ENCODE measurements at regions not wholly inside any gene's neighbourhood (a gene's known extent, or its start where the extent isn't known, plus 50 kb on each side); places are given as distances from the start of the nearest gene placed in this dataset.

DNA sequence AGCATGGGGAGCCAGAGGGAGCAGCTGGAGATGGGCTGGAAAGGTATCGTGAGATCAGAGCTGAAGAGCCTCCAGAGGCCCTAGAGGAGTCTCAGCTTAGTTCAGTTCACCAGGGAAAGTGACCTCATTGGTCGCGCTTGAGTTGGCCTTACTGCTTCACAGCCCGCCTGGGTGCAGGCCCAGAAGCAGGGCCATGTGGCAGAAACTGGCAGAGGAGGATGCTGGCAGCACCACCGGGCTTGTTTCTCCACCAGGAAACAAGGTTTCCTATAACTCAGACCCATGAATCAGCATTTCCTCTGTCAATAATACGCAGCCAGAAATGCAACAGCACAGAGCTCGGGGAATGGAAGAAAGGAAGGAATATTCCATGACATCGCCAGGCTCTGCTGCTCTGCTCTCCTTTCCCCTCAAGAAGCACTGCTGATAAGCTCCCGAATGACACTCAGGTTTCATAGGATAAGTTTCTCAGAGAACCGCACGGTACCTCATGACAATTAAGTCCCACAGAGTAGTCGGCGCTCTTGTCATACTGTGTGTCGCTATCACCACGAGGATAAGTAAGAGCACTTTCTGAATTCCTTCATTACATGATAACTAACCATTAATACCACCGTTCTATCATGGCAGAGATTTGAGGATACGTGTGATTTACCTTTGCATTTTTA is 147.1 kb upstream of the LPP start:
- Histone ChIP-seq H3K4me1 (peaks cover 6% of the 10 kb centered on the region), H3K9me3 (replicated peaks) (peaks cover 8% of the 10 kb centered on the region), H3K27me3 (ENCODE audit: low read depth) (no peaks in the 10 kb centered on the region), H3K4me3 (no peak overlapping the region), H3K36me3 (no peaks in the 10 kb centered on the region), H3K27ac (replicated peaks) (peak overlapping the region; percentile 42)
- DNase-seq: no peak
- intact Hi-C loops (cut with micrococcal nuclease): no loop called here
- TF ChIP-seq, protein P1, sequence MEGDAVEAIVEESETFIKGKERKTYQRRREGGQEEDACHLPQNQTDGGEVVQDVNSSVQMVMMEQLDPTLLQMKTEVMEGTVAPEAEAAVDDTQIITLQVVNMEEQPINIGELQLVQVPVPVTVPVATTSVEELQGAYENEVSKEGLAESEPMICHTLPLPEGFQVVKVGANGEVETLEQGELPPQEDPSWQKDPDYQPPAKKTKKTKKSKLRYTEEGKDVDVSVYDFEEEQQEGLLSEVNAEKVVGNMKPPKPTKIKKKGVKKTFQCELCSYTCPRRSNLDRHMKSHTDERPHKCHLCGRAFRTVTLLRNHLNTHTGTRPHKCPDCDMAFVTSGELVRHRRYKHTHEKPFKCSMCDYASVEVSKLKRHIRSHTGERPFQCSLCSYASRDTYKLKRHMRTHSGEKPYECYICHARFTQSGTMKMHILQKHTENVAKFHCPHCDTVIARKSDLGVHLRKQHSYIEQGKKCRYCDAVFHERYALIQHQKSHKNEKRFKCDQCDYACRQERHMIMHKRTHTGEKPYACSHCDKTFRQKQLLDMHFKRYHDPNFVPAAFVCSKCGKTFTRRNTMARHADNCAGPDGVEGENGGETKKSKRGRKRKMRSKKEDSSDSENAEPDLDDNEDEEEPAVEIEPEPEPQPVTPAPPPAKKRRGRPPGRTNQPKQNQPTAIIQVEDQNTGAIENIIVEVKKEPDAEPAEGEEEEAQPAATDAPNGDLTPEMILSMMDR (IDR thresholded peaks at IDR 0.05; ENCODE audit: borderline replicate concordance): no peak

- Histone ChIP-seq H3K4me3 (no peak overlapping the region), H3K27me3 (ENCODE audit: low read depth) (no peaks in the 10 kb centered on the region), H3K27ac (replicated peaks) (no peak overlapping the region), H3K36me3 (no peaks in the 10 kb centered on the region), H3K4me1 (peaks cover 6% of the 10 kb centered on the region), H3K9me3 (replicated peaks) (peaks cover 8% of the 10 kb centered on the region)
- TF ChIP-seq, protein P1 (IDR thresholded peaks at IDR 0.05; ENCODE audit: borderline replicate concordance): no peak
- no peak for DNase-seq
- intact Hi-C loops (cut with micrococcal nuclease): no loop called here
Observed at GRCh38 chr3:188007897-188008296, 146.1 kb upstream of the LPP start.

DNA sequence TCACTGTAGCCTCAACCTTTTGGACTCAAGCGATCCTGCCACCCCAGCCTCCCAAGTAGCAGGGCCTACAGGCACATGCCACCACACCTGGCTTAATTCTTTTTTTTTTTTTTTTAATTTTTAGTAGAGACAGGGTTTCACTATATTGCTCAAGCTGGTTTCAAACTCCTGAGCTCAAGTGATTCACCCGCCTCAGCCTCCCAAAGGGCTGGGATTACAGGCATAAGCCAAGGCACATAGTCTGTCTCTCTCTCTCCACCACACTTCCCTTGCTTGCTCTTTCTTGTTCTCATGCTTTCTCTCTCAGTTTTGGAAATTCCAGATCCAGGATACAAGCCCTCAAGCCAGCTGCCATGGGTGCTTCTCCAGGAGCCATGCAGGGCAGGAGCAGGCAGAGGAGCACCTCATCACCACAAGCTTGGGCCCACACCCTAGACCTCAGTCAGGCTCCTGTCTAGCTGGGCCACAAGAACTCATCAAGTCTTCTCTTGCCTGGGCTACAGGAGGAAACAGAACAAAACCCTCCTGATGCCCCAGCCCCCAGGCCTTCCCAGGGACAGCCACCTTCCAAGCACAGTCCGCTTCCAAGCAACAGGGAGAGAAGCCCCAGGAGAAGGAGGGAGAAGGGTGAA is 145.3 kb upstream of the LPP start:
- Histone ChIP-seq H3K27me3 (ENCODE audit: low read depth) (no peaks in the 10 kb centered on the region), H3K36me3 (no peaks in the 10 kb centered on the region), H3K4me1 (peaks cover 6% of the 10 kb centered on the region), H3K27ac (replicated peaks) (no peak overlapping the region), H3K9me3 (replicated peaks) (peaks cover 8% of the 10 kb centered on the region), H3K4me3 (no peak overlapping the region)
- TF ChIP-seq, protein P1 (IDR thresholded peaks at IDR 0.05; ENCODE audit: borderline replicate concordance): no peak
- no peak for DNase-seq
- intact Hi-C loops (cut with micrococcal nuclease): no loop called here

GRCh38 chr3:188010478-188010877 is 143.5 kb upstream of the LPP start:
- TF ChIP-seq, protein P1 (IDR thresholded peaks at IDR 0.05; ENCODE audit: borderline replicate concordance): no peak
- H3K27me3 ChIP-seq (ENCODE audit: low read depth): no peaks in the 10 kb centered on the region
- no peak for DNase-seq
- H3K4me3 ChIP-seq: no peak overlapping the region
- intact Hi-C loops (cut with micrococcal nuclease): no loop called here
- H3K27ac ChIP-seq (replicated peaks): no peak overlapping the region
- no peaks in the 10 kb centered on the region for H3K36me3 ChIP-seq
- H3K4me1 ChIP-seq: peaks cover 6% of the 10 kb centered on the region
- peaks cover 8% of the 10 kb centered on the region for H3K9me3 ChIP-seq (replicated peaks)

GRCh38 chr3:188019727-188020126 is 134.2 kb upstream of the LPP start:
- no peaks in the 10 kb centered on the region for H3K9me3 ChIP-seq (replicated peaks)
- no peak overlapping the region for H3K4me3 ChIP-seq
- TF ChIP-seq, protein P1 (IDR thresholded peaks at IDR 0.05; ENCODE audit: borderline replicate concordance): no peak
- peaks cover 6% of the 10 kb centered on the region for H3K27me3 ChIP-seq (ENCODE audit: low read depth)
- no peak for DNase-seq
- no peaks in the 10 kb centered on the region for H3K36me3 ChIP-seq
- intact Hi-C loops (cut with micrococcal nuclease): no loop called here
- H3K4me1 ChIP-seq: no peaks in the 10 kb centered on the region
- H3K27ac ChIP-seq (replicated peaks): no peak overlapping the region

Data from left ventricle myocardium inferior (tissue), 1 donor.